Upper lobe of left lung (tissue), 6 donors: ENCODE measurements at regions not wholly inside any gene's neighbourhood (a gene's known extent, or its start where the extent isn't known, plus 50 kb on each side); places are given as distances from the start of the nearest gene placed in this dataset.

Source experiments
- ATAC-seq, 2 donors: fragments of 200-7000 bp; cut with Tn5 transposase; one replicate each; pipeline ENCODE4 v1.9.1; 2022; ENCODE audit warnings: mild to moderate bottlenecking in 2 of 2, moderate library complexity in 2 of 2; ENCODE audit not compliant: low FRiP score in 2 of 2
- DNase-seq, 2 donors: peaks; one replicate each; pipeline ENCODE4 v3.0.0-alpha.2; 2019 to 2020
- H3K27ac ChIP-seq, 4 donors: fragments of 200-600 bp; sonication (generic); one replicate each; pipeline ENCODE4 v1.5.1; 2016 to 2019
- H3K27me3 ChIP-seq, 4 donors: fragments of 200-600 bp; sonication (generic); one replicate each; pipeline ENCODE4 v1.5.1; 2017 to 2019
- H3K36me3 ChIP-seq, 4 donors: fragments of 200-600 bp; sonication (generic); one replicate each; pipeline ENCODE4 v1.5.1; 2016 to 2019
- H3K4me1 ChIP-seq, 4 donors: fragments of 200-600 bp; sonication (generic); one replicate each; pipeline ENCODE4 v1.5.1; 2018 to 2019
- H3K4me3 ChIP-seq, 4 donors: fragments of 200-600 bp; sonication (generic); one replicate each; pipeline ENCODE4 v1.5.1; 2017 to 2019; ENCODE audit warnings: mild to moderate bottlenecking in 2 of 4, moderate library complexity in 1 of 4
- H3K9me3 ChIP-seq, 4 donors: fragments of 200-600 bp; sonication (generic); one replicate each; pipeline ENCODE4 v1.5.1; 2018 to 2019
- CTCF ChIP-seq, 6 experiments: fragments of 450-650 bp in 4 of 6; fragments of 200-600 bp in 2 of 6; sonication (generic) in 2 of 6; IDR thresholded peaks; one replicate each; pipeline ENCODE4 v1.5.1; 2016 to 2019; ENCODE audit warnings: antibody characterized with exemption in 6 of 6
- EP300 ChIP-seq, 4 donors: sonication (generic); formaldehyde crosslinking; IDR thresholded peaks; one replicate each; pipeline ENCODE4 v1.5.1; 2017; ENCODE audit warnings: antibody characterized with exemption in 4 of 4, control low read depth in 2 of 4
- POLR2A ChIP-seq, 4 donors: fragments of 450-650 bp; IDR thresholded peaks; one replicate each; pipeline ENCODE4 v1.5.1; 2016 to 2017; ENCODE audit warnings: antibody characterized with exemption in 4 of 4, mild to moderate bottlenecking in 2 of 4
- POLR2AphosphoS5 ChIP-seq, 2 donors: sonication (generic); formaldehyde crosslinking; IDR thresholded peaks; one replicate each; pipeline ENCODE4 v1.5.1; 2017; ENCODE audit warnings: antibody characterized with exemption in 2 of 2
- WGBS, 2 donors: methylation state at CpG; one replicate each; pipeline ENCODE4 v1.1.5; 2017 to 2018; 5-methylcytosine and 5-hydroxymethylcytosine counted together
- donor health status: DM: no; HTN: no; CAD: no; lungs with moderate emphysema.
- donor health status: DM: no; HTN: yes; CAD: no; lungs with severe emphysema.

DNA sequence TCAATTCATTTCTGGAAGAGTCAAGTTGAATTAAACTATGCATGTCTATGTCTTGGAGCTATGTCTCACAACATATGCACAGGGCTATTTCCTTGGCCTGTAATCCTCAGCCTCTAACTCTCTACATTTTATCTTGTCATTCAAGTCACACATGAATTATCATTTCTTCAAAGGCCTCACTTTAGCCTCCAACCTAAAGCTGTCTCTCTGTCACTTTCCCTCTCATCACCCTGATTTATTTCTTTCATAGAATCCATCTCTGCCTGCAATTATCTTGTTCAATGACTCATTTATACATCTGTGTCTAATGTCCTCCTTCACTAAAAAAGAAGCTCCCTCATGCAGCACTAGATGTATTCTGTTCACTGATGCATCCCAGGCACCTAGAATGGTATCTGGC lies 614.2 kb upstream of the REG3G start:
- Histone ChIP-seq H3K36me3 (no peaks in the 10 kb centered on the region), H3K4me1 (no peaks in the 10 kb centered on the region), H3K4me3 (no peak overlapping the region), H3K27me3 (no peaks in the 10 kb centered on the region), H3K27ac (no peak overlapping the region), H3K9me3 (peaks cover 0 to 4% (median 0%) of the 10 kb centered on the region in 4 donors)
- ATAC-seq: no peak
- no peak for TF ChIP-seq POLR2AphosphoS5 (IDR thresholded peaks at IDR 0.05)
- no peak for DNase-seq

DNA sequence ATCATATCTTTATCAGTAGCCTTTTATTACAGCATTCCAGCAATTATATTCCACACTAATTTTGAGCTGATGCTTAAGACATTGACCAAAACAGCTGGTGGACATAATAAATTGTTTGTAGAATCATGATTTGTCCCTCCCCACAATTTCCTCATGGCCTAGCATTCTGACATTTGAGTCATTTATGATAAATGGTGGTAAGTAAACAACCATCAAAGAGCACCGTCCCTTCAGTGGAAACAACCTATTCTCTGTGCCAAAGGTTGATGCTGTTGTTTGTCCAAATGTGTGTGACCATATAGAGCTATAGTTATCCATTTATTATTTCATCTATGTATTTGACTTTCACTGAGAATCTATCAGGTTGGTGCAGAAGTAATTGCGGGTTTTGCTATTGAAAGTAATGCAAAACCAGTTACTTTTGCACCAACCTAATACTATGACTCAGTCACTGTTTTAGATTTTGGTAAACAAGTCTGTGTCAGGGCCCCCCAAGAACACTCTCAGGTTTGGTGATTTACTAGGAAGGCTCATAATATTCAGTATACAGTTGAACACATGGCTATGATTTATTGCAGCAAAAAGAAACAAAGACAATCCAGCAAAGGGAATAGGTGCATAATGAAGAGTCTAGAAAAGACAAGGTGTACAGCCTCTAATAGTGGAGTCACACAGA lies 608.7 kb upstream of the REG3G start:
- 60 to 72% methylated on average over 2 of the region's 2 CpGs for WGBS, 2 donors
- no peak for TF ChIP-seq CTCF (IDR thresholded peaks at IDR 0.05)
- TF ChIP-seq POLR2AphosphoS5 (IDR thresholded peaks at IDR 0.05): no peak
- TF ChIP-seq POLR2A (IDR thresholded peaks at IDR 0.05): no peak
- TF ChIP-seq EP300 (IDR thresholded peaks at IDR 0.05): no peak
- no peak overlapping the region for H3K4me3 ChIP-seq
- H3K36me3 ChIP-seq: no peaks in the 10 kb centered on the region
- H3K27me3 ChIP-seq: no peaks in the 10 kb centered on the region
- no peaks in the 10 kb centered on the region for H3K9me3 ChIP-seq
- ATAC-seq (no peak), DNase-seq (no peak)
- no peak overlapping the region for H3K27ac ChIP-seq
- H3K4me1 ChIP-seq: no peaks in the 10 kb centered on the region

DNA sequence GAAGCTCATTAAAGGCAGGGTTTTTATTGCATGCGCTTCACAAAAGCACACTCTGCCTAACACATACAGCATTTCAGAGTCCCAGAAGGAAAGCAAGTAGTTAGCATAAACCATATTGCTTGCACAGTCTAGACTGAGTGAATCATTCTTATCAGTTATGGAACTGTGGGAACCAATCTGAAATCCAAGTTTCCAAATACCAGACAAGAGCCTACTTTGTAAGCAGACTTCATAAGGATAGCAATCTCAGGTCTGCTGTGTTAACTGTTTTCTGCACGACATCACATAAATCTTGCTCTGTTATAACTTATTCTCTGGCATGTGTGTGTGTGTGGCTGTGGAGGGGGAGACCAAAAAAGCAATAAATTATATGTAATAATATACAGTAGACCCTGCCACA lies 608.1 kb upstream of the REG3G start:
- DNase-seq (no peak), ATAC-seq (no peak)
- Histone ChIP-seq H3K9me3 (no peaks in the 10 kb centered on the region), H3K4me1 (no peaks in the 10 kb centered on the region), H3K36me3 (no peaks in the 10 kb centered on the region), H3K27me3 (no peaks in the 10 kb centered on the region), H3K27ac (no peak overlapping the region), H3K4me3 (no peak overlapping the region)
- TF ChIP-seq POLR2AphosphoS5 (IDR thresholded peaks at IDR 0.05) (no peak), POLR2A (IDR thresholded peaks at IDR 0.05) (no peak), CTCF (IDR thresholded peaks at IDR 0.05) (no peak), EP300 (IDR thresholded peaks at IDR 0.05) (no peak)
- WGBS, 2 donors: 67 to 75% methylated on average over 2 of the region's 2 CpGs

DNA sequence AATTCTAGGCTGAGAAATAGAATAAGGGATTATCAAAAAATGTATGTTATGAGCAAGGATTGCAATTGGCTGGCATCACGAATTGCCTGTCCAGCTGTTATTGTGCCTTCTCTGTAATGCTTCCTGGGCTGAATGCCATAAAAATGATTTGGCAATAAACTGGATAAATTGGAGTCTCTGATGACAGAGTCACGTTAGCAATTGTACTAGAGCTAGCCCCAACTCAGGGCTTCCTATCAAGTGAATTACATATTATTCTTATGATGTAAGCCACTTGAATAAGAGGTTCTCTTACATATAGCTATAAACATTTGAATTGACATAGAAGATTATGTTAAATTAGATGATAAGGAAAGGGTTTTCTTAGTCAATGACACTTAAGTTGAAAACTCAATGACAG lies 607.5 kb upstream of the REG3G start:
- Histone ChIP-seq H3K36me3 (no peaks in the 10 kb centered on the region), H3K27me3 (no peaks in the 10 kb centered on the region), H3K4me3 (no peak overlapping the region), H3K27ac (no peak overlapping the region), H3K4me1 (no peaks in the 10 kb centered on the region), H3K9me3 (no peaks in the 10 kb centered on the region)
- TF ChIP-seq POLR2AphosphoS5 (IDR thresholded peaks at IDR 0.05) (no peak), CTCF (IDR thresholded peaks at IDR 0.05) (no peak), POLR2A (IDR thresholded peaks at IDR 0.05) (no peak), EP300 (IDR thresholded peaks at IDR 0.05) (no peak)
- DNase-seq: no peak
- no peak for ATAC-seq
- 22 to 34% methylated on average over 2 of the region's 2 CpGs for WGBS, 2 donors

DNA sequence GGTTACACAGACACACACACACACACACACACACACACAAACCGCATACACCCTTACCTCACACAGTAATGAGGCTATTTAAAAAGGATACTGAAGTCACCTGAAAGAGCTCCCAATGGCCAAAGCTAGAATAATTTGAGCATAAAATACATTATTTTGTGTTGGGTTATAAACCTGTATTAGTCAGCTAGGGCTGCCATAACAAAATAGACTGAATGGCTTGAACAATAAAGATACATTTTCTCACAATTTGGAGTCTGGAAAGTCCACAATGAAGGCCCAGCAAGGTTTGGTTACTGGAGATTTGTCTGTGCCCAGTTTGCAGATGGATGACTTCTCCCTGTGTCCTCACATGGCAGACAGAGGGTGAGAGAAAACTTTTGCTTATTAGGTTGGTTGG lies 605.4 kb upstream of the REG3G start:
- no peak for TF ChIP-seq EP300 (IDR thresholded peaks at IDR 0.05)
- TF ChIP-seq POLR2A (IDR thresholded peaks at IDR 0.05): no peak
- no peak for TF ChIP-seq CTCF (IDR thresholded peaks at IDR 0.05)
- no peak for TF ChIP-seq POLR2AphosphoS5 (IDR thresholded peaks at IDR 0.05)

More for the DNA sequence above, 605.4 kb upstream of the REG3G start:
- no peaks in the 10 kb centered on the region for H3K4me1 ChIP-seq
- no peaks in the 10 kb centered on the region for H3K27me3 ChIP-seq
- 89% methylated on average over 1 of the region's 1 CpG for WGBS, 2 donors
- no peaks in the 10 kb centered on the region for H3K36me3 ChIP-seq
- no peak overlapping the region for H3K4me3 ChIP-seq
- no peaks in the 10 kb centered on the region for H3K9me3 ChIP-seq
- DNase-seq: no peak
- no peak overlapping the region for H3K27ac ChIP-seq
- ATAC-seq: no peak
